Heart left ventricle (tissue), 16 donors: ENCODE measurements at regions not wholly inside any gene's neighbourhood (a gene's known extent, or its start where the extent isn't known, plus 50 kb on each side); places are given as distances from the start of the nearest gene placed in this dataset.

Experiments used
- ATAC-seq, 4 donors: fragments of 200-7000 bp; cut with Tn5 transposase; one replicate each; pipeline ENCODE4 v1.9.1; 2020 to 2022; ENCODE audit warnings: moderate library complexity in 4 of 4, mild to moderate bottlenecking in 3 of 4, moderate number of reproducible peaks in 1 of 4
- DNase-seq, 5 donors: peaks; one replicate each; pipeline ENCODE4 v3.0.0-alpha.2; 2020
- H3K27ac ChIP-seq, 12 donors: fragments of 200-600 bp; sonication (generic) in 4 of 12; one replicate each; pipeline versions ENCODE4 v1.5.0 to v1.8.0; 2016 to 2022; ENCODE audit warnings: mild to moderate bottlenecking in 2 of 12
- H3K27me3 ChIP-seq, 9 donors: fragments of 200-600 bp; sonication (generic) in 2 of 9; one replicate each; pipeline versions ENCODE4 v1.5.1 to v1.8.0; 2016 to 2022; ENCODE audit warnings: mild to moderate bottlenecking in 3 of 9
- H3K36me3 ChIP-seq, 9 donors: fragments of 200-600 bp; sonication (generic) in 2 of 9; one replicate each; pipeline versions ENCODE4 v1.5.0 to v1.8.0; 2018 to 2022; ENCODE audit warnings: mild to moderate bottlenecking in 2 of 9
- H3K4me1 ChIP-seq, 12 donors: fragments of 200-600 bp; sonication (generic) in 4 of 12; one replicate each; pipeline versions ENCODE4 v1.5.0 to v1.8.0; 2016 to 2022; ENCODE audit warnings: mild to moderate bottlenecking in 3 of 12
- H3K4me3 ChIP-seq, 12 donors: fragments of 200-600 bp; sonication (generic) in 4 of 12; one replicate each; pipeline versions ENCODE4 v1.5.0 to v1.8.0; 2017 to 2022; ENCODE audit warnings: mild to moderate bottlenecking in 9 of 12, moderate library complexity in 4 of 12
- H3K9me3 ChIP-seq, 12 donors: fragments of 200-600 bp; sonication (generic) in 4 of 12; one replicate each; pipeline versions ENCODE4 v1.5.0 to v1.8.0; 2016 to 2022; ENCODE audit warnings: mild to moderate bottlenecking in 1 of 12
- POLR2A ChIP-seq, 2 donors: fragments of 450-650 bp; IDR thresholded peaks; one replicate each; pipeline ENCODE4 v1.6.1; 2017; ENCODE audit warnings: antibody characterized with exemption in 2 of 2, mild to moderate bottlenecking in 2 of 2, moderate library complexity in 2 of 2
- WGBS, 4 donors: extraction: QIAGEN DNeasy Blood & Tissue Kit in 2 of 4; methylation state at CpG; one replicate each; pipeline versions ENCODE4 v1.1.5 to v1.1.7; 2013 to 2018; 5-methylcytosine and 5-hydroxymethylcytosine counted together
- intact Hi-C, 10 donors: fragments of 100-400 bp; cut with DNase I; formaldehyde crosslinking; loops; one replicate each; pipeline versions ENCODE4 v1.11.1 to v1.14.2; 2022
- TF ChIP-seq, protein P1 (sequence below), 12 donors: fragments of 200-600 bp; sonication (generic) in 4 of 12; IDR thresholded peaks; one replicate each; pipeline versions ENCODE4 v1.5.0 to v1.8.0; 2018 to 2022; ENCODE audit warnings: antibody characterized with exemption in 12 of 12, mild to moderate bottlenecking in 5 of 12
- donor health status: ischemic (EF 13 %, LVEDD 7.1; RV severe dilation, severe dysfunction).
- donor health status: healthy with polysubstance abuse.
- donor health status: DM: no; HTN: yes; CAD: no.
- donor health status: DM: no; HTN: no; CAD: no.
- donor health status: ischemic (EF 25% LVEDD 6.9; RV normal size, moderate dysfunction).
- donor health status: ischemic (EF 25% LVEDD 5.7; RV mildly dilated, moderate dysfunction).
- donor health status: healthy.
- donor health status: DM: yes; HTN: yes; CAD: no.
- donor health status: ischemic (EF 35%, LVEDD 5.7; RV mildly dilated, moderate dysfunction).
- donor health status: nonischemic (EF 11% LVEDD 7.7; RV severe dilation, severe dysfunction).
- donor health status: DM: yes; HTN: yes; CAD: no.
- donor health status: PGD.
- donor health status: ischemic (EF 29% LVEDD 5.4; RV normal size, mild dysfunction).
- donor health status: nonischemic (EF 23%, LVEDD 6.1; RV moderate dilation, normal function).

DNA sequence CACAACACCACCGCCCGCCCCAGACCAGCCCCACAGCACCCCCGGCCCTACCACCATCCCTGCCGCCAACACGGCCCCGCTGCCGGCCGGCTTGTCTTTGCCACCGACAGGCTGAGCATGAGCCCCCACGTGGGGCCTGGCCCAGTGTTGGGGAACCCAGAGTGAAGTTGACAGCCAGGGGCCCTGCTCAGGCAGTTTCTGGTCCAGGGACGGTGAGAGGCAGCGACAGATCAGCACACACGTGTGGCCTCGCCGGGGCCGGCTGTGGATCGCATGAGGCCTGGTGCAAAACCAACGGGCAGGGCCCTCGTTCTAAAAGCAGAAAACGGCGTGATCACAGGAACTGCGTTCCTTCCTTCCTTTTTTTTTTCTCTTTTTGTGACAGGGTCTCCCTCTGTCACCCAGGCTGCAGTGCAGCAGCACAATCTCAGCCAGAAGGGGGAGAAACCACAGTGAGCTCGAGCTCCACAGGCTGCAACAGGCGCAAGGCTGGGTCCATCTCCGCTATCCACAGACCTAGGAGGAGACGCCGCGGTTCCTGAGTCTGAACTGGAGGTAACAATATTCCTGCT, 50.5 kb upstream of the FBRSL1 start:
- Histone ChIP-seq H3K27ac (no peak overlapping the region), H3K9me3 (no peaks in the 10 kb centered on the region), H3K4me1 (peaks cover 0 to 5% (median 0%) of the 10 kb centered on the region in 12 donors), H3K36me3 (no peaks in the 10 kb centered on the region), H3K27me3 (peaks cover 0 to 28% (median 3%) of the 10 kb centered on the region in 9 donors), H3K4me3 (no peak overlapping the region)
- peak in 1 of 4 donors; percentile 32 for ATAC-seq
- TF ChIP-seq, protein P1, sequence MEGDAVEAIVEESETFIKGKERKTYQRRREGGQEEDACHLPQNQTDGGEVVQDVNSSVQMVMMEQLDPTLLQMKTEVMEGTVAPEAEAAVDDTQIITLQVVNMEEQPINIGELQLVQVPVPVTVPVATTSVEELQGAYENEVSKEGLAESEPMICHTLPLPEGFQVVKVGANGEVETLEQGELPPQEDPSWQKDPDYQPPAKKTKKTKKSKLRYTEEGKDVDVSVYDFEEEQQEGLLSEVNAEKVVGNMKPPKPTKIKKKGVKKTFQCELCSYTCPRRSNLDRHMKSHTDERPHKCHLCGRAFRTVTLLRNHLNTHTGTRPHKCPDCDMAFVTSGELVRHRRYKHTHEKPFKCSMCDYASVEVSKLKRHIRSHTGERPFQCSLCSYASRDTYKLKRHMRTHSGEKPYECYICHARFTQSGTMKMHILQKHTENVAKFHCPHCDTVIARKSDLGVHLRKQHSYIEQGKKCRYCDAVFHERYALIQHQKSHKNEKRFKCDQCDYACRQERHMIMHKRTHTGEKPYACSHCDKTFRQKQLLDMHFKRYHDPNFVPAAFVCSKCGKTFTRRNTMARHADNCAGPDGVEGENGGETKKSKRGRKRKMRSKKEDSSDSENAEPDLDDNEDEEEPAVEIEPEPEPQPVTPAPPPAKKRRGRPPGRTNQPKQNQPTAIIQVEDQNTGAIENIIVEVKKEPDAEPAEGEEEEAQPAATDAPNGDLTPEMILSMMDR (IDR thresholded peaks at IDR 0.05): no peak
- no peak for TF ChIP-seq POLR2A (IDR thresholded peaks at IDR 0.05)
- intact Hi-C loops: no loop called here
- no peak for DNase-seq
- WGBS, 4 donors: 73 to 85% (median 79%) methylated on average over 28 of the region's 28 CpGs

DNA sequence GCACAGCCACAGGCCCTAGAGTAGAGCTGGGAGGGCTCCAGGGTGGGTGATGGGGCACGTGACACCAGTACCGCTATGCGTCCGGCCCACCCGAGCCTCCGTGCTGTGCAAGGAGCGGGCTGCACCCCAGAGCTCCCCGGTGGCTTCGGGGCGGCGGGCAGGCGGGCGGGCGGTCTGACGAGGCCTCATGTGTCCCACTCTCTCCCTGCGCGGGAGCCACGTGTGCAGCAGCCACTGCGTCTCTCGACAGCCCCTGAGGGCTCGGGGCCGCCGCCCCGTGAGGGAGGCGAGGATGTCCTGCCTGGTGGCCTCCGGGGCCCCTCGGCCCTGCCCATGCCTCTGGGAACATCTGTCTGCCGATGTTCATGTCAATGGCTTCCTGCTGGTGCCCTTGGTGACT, 51.2 kb upstream of the FBRSL1 start:
- Histone ChIP-seq H3K4me3 (no peak overlapping the region), H3K9me3 (no peaks in the 10 kb centered on the region), H3K27me3 (peaks cover 0 to 28% (median 3%) of the 10 kb centered on the region in 9 donors), H3K27ac (no peak overlapping the region), H3K4me1 (peaks cover 0 to 2% (median 0%) of the 10 kb centered on the region in 12 donors), H3K36me3 (no peaks in the 10 kb centered on the region)
- TF ChIP-seq, protein P1 (IDR thresholded peaks at IDR 0.05): no peak
- TF ChIP-seq POLR2A (IDR thresholded peaks at IDR 0.05): no peak
- 89 to 95% (median 91%) methylated on average over 11 to 28 of the region's 28 CpGs for WGBS, 4 donors
- DNase-seq: no peak
- intact Hi-C loops: no loop called here
- ATAC-seq: no peak

DNA sequence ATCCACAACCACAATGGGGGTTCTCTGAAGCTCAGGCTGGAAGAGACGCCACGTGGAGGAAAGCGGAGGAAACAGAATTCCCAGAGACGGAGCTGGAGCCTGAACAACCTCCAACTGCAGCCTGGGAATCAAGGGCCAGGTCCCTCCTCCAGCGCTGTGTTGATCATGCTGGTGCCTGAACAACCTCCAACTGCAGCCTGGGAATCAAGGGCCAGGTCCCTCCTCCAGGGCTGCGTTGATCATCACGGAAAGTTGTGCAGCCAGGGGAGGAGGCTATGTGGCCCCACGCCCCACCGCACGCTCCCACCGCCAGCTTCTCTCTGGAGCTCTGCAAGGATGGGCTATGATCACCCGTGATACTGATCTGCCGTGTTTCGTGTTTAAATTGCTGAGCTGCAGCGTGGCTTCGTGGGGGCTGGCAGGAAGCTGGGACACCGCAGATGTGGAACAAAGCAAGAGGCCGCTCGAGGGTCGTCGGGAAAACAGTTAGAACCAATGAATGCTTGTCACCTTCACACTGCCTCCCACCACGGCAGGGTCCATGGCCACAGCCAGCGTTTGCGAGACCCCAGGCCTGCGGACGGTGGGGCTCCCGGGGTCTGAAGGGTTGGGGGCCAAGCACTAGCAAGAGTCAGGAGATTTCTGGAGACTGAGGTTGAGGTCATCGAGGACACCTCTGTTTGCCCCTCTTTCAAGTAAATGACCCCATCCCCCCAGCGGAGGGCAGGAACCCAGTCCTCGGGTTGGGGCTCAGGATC, 51.8 kb upstream of the FBRSL1 start:
- peaks cover 0 to 2% (median 0%) of the 10 kb centered on the region in 12 donors for H3K4me1 ChIP-seq
- H3K36me3 ChIP-seq: no peaks in the 10 kb centered on the region
- intact Hi-C loops: no loop called here
- H3K27ac ChIP-seq: no peak overlapping the region
- TF ChIP-seq, protein P1 (IDR thresholded peaks at IDR 0.05): no peak
- TF ChIP-seq POLR2A (IDR thresholded peaks at IDR 0.05): no peak
- peaks cover 0 to 32% (median 3%) of the 10 kb centered on the region in 9 donors for H3K27me3 ChIP-seq
- H3K9me3 ChIP-seq: no peaks in the 10 kb centered on the region
- no peak overlapping the region for H3K4me3 ChIP-seq
- ATAC-seq (peak in 1 of 4 donors; percentile 14), DNase-seq (no peak)
- WGBS, 4 donors: 59 to 78% (median 67%) methylated on average over 22 to 30 of the region's 30 CpGs

DNA sequence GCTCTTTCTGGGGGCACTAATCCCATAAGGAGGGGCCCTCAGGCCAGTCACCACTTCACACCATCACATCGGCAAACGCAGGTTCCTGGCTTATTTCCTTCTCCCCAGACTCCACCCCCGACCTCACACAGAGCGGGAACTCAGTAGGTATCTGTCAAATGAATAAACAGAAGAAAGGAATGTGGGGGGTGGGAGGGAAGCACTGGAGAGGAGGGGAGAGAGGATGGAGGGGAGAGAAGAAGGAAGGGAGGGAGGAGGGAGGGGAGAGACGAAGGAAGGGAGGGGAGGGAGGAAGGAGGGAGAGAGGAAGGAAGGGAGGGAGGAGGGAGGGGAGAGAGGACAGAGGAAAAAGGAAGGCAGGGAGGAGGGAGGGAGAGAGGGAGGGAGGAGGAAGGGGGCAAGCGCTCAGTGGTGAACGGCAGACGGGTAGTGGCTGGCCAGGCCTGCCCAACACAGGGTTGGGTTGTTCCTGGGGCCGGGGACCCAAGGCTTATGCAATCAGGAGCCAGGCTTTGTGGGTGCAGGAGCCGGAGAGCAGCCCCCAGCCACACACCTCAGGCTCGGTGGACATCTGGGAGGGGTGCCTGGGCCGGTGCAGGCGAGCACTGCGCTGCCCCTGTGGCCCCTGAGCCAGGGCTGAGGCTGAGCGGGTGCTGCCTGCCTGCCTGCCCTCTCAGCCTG, 52.6 kb upstream of the FBRSL1 start:
- H3K27me3 ChIP-seq: peaks cover 0 to 34% (median 3%) of the 10 kb centered on the region in 9 donors
- no peak for DNase-seq
- intact Hi-C loops: no loop called here

More for the DNA sequence above, 52.6 kb upstream of the FBRSL1 start:
- no peak for ATAC-seq
- Histone ChIP-seq H3K4me3 (no peak overlapping the region), H3K9me3 (no peaks in the 10 kb centered on the region), H3K36me3 (no peaks in the 10 kb centered on the region), H3K4me1 (peaks cover 0 to 5% (median 0%) of the 10 kb centered on the region in 12 donors), H3K27ac (no peak overlapping the region)
- WGBS, 4 donors: 20 to 32% (median 24%) methylated on average over 10 to 15 of the region's 15 CpGs
- no peak for TF ChIP-seq POLR2A (IDR thresholded peaks at IDR 0.05)
- TF ChIP-seq, protein P1 (IDR thresholded peaks at IDR 0.05): no peak
